Memory B cell (primary cell): ENCODE measurements at regions not wholly inside any gene's neighbourhood (a gene's known extent, or its start where the extent isn't known, plus 50 kb on each side); places are given as distances from the start of the nearest gene placed in this dataset.

Source experiments
- ATAC-seq: fragments of 150-1000 bp; cut with Tn5 transposase; 2 replicates; pipeline ENCODE4 v1.10.0; 2021; ENCODE audit warnings: low read depth, mild to moderate bottlenecking, moderate library complexity
- DNase-seq, 2 donors: peaks; one replicate each; pipeline ENCODE4 v3.0.0; 2022; ENCODE audit warnings: low spot score in 2 of 2
- H3K27ac Mint-ChIP-seq: one replicate; pipeline ENCODE4 v1.8.0; 2022; ENCODE audit warnings: mild to moderate bottlenecking, moderate library complexity, mixed read lengths
- H3K27me3 Mint-ChIP-seq: one replicate; pipeline ENCODE4 v1.8.0; 2022; ENCODE audit warnings: mixed read lengths
- H3K36me3 Mint-ChIP-seq: one replicate; pipeline ENCODE4 v1.8.0; 2022; ENCODE audit warnings: mild to moderate bottlenecking, mixed read lengths
- H3K4me1 Mint-ChIP-seq: one replicate; pipeline ENCODE4 v1.8.0; 2022; ENCODE audit warnings: mixed read lengths
- H3K4me3 Mint-ChIP-seq: one replicate; pipeline ENCODE4 v1.8.0; 2022; ENCODE audit warnings: mild to moderate bottlenecking, moderate library complexity, mixed read lengths
- H3K9me3 Mint-ChIP-seq: one replicate; pipeline ENCODE4 v1.8.0; 2022; ENCODE audit warnings: mixed read lengths

DNA sequence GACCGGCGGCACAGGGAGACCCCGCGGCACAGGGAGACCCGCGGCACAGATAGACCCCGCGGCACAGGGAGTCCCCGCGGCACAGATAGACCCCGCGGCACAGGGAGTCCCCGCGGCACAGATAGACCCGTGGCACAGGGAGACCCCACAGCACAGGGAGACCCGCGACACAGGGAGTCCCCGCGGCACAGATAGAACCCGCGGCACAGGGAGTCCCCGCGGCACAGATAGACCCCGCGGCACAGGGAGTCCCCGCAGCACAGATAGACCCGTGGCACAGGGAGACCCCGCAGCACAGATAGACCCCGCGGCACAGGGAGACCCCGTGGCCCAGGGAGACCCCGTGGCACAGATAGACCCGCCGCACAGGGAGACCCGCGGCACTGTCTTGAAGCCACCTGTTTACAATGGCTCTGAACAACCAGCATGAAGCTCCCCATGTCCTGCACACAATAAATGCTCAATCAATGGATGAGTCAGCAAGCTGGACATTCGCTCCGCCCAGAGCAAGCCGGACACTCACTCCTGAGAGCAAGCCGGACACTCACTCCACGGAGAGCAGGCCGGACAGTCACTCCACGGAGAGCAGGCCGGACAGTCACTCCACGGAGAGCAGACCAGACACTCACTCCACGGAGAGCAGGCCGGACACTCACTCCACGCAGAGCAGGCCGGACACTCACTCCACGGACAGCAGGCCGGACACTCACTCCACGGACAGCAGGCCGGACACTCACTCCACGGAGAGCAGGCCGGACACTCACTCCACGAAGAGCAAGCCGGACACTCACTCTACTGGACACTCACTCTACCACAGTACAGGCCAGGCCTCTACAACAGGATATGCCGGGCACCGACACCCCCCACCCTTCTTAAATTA, 121.9 kb downstream of the RFLNA start:
- no peaks in the 10 kb centered on the region for H3K27me3 Mint-ChIP-seq
- no peaks in the 10 kb centered on the region for H3K4me1 Mint-ChIP-seq
- H3K9me3 Mint-ChIP-seq: no peaks in the 10 kb centered on the region
- DNase-seq (no peak), ATAC-seq (no peak)
- H3K27ac Mint-ChIP-seq: no peak overlapping the region
- H3K36me3 Mint-ChIP-seq: peaks cover 34% of the 10 kb centered on the region
- H3K4me3 Mint-ChIP-seq: no peak overlapping the region

DNA sequence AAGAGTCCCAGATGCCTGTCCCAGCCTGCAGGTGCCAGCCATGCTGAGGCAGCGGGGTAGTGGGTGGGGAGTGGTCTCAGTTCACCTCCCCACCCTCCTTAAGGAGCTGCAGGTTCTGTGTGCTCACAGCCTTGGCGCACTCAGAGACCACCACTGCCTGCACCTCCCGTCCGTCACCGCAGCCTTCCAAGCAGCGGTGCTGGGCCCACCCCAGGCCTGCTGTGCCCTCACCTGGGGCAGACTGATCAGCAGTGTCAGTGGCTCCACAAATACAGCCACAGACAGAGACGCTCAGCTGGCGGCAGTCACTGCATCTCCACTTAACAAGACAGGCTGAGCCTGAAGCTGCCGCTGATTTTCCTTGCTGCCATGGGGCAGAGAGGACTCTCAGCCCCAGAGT, 120.2 kb downstream of the RFLNA start:
- H3K27ac Mint-ChIP-seq: no peak overlapping the region
- no peaks in the 10 kb centered on the region for H3K9me3 Mint-ChIP-seq
- DNase-seq (no peak), ATAC-seq (no peak)
- no peaks in the 10 kb centered on the region for H3K27me3 Mint-ChIP-seq
- no peak overlapping the region for H3K4me3 Mint-ChIP-seq
- H3K4me1 Mint-ChIP-seq: no peaks in the 10 kb centered on the region
- peaks cover 29% of the 10 kb centered on the region for H3K36me3 Mint-ChIP-seq

DNA sequence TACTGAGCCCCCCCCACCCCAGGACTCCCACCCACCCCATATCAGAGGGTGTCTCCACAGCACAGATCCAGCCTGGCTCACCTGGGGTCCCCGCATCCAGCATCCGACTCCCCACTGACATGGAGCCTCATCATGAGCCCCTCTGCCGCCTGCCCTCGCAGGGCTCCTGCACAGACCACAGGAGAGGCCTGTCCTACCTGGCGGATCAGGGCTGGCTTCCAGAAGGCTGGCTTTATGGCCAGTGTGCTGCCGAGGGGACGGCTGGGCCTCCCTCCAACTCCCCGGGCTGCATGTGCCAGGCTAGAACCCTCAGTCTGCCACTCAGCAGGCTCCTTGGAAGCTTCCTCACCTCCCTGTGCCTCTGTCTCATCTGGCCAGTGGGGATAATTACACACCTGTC, 119.0 kb downstream of the RFLNA start:
- Mint-ChIP-seq H3K4me1 (no peaks in the 10 kb centered on the region), H3K9me3 (no peaks in the 10 kb centered on the region), H3K27ac (no peak overlapping the region), H3K27me3 (no peaks in the 10 kb centered on the region), H3K36me3 (peaks cover 22% of the 10 kb centered on the region), H3K4me3 (no peak overlapping the region)
- no peak for ATAC-seq
- no peak for DNase-seq

DNA sequence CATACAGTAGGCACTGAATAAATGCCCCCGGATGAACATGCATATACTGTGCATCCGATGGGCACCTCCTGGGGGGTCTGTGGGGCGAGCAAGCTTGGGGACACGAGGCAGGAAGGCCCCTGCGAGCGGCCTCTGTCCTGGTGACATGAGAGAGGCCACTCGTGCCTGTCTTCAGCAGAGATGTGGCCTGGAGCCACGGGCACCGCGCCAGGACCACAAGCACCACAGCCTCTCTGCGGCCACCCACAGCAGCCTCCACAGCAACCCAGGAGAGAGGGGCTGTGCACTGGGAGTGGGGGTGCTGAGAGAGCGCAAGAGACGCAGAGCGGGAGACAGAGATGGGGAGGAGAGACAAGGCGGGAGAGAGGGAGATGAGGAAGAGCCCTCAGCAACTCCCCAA, 118.5 kb downstream of the RFLNA start:
- no peaks in the 10 kb centered on the region for H3K27me3 Mint-ChIP-seq
- DNase-seq: no peak
- H3K4me1 Mint-ChIP-seq: no peaks in the 10 kb centered on the region
- no peak overlapping the region for H3K27ac Mint-ChIP-seq
- ATAC-seq: no peak
- H3K36me3 Mint-ChIP-seq: peaks cover 19% of the 10 kb centered on the region
- no peak overlapping the region for H3K4me3 Mint-ChIP-seq
- H3K9me3 Mint-ChIP-seq: no peaks in the 10 kb centered on the region

DNA sequence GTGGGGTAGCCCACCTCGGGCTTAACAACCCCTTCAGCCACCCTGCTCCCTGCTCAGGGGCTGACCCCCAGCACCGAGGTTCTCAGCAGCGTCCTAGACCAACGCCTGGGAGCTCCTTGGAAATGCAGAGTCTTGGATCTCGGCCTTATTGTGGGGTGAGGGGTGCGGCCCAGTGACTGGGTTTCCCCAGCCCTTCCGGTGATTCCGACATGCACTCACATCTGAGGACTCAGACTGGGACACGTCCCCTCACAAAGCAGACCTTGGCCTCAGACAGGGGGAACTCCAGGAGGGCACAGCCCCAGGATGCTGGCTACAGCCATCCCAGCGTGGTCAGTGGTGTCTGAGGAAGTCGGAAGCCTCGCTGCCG, 117.7 kb downstream of the RFLNA start:
- Mint-ChIP-seq H3K4me3 (no peak overlapping the region), H3K27me3 (no peaks in the 10 kb centered on the region)
- no peak for ATAC-seq

DNA sequence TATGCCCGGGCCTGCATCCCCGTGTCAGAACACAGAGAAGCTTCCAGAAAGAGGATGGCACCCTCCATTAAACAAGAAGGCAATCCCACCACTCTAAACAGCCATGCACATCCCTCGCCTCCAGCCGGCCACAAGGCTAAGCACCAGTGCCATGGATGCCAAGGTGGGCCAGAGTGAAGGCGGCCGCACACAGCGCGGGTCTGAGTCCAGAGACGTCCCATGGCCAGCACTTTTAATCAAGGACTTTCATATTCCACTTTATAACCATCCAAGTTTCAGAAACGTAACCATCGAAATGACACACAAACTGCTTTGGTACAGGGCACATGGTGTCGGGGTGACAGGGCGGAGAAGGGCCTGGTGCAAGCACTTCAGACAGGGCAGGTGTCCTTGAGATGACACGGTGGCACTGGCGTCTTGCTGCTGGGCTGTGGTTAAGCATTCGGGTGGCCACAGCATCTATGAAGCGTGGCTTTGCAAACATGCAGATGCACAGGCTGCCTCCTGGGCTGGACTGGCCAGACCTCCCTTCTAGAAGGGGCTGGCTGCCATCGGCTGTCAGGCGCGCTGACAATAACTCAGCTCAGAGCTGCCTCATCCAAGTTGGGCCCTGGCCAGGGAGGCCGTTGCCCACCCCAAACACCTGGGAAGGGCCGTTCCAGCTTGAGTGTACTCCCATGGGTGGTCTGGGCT, 117.2 kb downstream of the RFLNA start:
- DNase-seq: no peak
- no peak overlapping the region for H3K4me3 Mint-ChIP-seq
- peaks cover 17% of the 10 kb centered on the region for H3K36me3 Mint-ChIP-seq
- H3K9me3 Mint-ChIP-seq: no peaks in the 10 kb centered on the region
- no peak overlapping the region for H3K27ac Mint-ChIP-seq
- no peak for ATAC-seq
- no peaks in the 10 kb centered on the region for H3K4me1 Mint-ChIP-seq
- no peaks in the 10 kb centered on the region for H3K27me3 Mint-ChIP-seq

More for the DNA sequence above, 117.7 kb downstream of the RFLNA start:
- H3K9me3 Mint-ChIP-seq: no peaks in the 10 kb centered on the region
- no peak overlapping the region for H3K27ac Mint-ChIP-seq
- DNase-seq: no peak
- H3K36me3 Mint-ChIP-seq: peaks cover 19% of the 10 kb centered on the region
- H3K4me1 Mint-ChIP-seq: no peaks in the 10 kb centered on the region

DNA sequence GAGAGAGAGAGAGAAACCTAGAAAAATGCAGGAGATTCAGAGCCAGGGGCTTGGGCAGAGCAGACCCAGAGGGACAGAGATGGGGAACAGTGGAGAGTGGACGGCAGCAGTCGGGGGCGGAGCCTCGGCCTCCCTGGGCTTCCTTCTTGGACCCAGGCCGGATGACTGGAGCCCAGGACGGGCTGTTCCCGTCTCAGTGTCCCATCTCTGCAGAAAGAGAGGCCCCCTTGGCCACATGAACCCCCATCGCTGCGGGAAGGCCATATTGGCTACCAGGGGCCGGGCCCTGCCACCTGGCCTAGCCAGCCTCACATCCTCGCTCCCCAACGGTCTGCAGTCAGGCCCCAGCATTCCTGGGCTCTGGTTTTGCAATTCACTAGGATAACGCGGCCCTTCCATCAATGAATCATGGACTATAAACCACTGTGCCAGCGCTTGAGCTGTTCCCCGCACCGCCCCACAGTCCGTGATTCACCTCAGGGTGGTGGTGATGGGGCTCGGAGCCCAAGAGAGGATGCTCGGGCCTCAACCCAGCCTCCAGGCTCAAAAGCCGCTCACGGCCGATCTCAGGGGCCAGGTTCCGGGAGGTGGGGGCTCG, 116.5 kb downstream of the RFLNA start:
- Mint-ChIP-seq H3K4me1 (no peaks in the 10 kb centered on the region), H3K27me3 (no peaks in the 10 kb centered on the region), H3K27ac (no peak overlapping the region), H3K36me3 (peaks cover 21% of the 10 kb centered on the region), H3K4me3 (no peak overlapping the region), H3K9me3 (no peaks in the 10 kb centered on the region)
- DNase-seq (no peak), ATAC-seq (no peak)

DNA sequence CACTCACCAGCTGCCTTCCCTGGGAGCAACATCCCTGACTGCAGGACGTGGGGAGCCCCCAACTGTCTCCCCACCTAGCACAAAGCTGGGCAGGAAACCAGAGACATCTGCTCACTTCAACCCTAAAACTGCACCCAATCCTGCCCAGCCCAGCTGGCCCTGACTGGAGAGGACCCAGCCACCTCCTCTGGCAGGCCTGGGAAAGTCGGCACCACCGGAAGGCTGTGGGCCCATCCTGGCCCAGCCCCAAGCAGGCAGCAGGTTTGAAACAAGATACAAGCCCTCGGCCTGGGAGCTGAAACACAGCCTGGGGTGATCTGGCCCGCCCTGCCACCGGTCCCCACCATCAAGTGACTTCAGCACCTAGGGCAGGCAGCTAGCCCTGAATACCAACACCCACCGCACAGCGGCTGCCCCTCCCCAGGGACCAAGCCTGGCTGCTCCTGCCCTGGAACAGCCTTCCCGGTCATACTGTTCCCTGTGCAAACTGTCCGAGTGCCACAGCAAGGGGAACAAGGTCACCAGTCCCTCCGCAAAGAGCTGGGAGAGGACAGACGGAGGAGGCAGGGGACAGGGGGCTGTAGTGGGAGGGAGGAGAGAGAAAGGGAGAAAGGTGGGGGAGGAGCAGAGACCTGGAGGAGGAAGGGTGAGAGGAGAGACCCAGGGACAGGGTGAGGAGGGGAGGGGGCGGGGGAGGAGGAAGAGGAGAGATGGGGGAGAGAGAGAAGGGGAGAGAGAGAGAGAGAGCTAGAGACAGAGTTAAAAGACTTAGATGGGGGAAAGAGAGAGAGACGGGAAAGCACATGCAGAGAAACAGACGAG, 115.7 kb downstream of the RFLNA start:
- DNase-seq: no peak
- ATAC-seq: no peak
- Mint-ChIP-seq H3K27me3 (no peaks in the 10 kb centered on the region), H3K36me3 (peaks cover 19% of the 10 kb centered on the region), H3K9me3 (no peaks in the 10 kb centered on the region), H3K4me3 (no peak overlapping the region), H3K4me1 (no peaks in the 10 kb centered on the region), H3K27ac (no peak overlapping the region)

DNA sequence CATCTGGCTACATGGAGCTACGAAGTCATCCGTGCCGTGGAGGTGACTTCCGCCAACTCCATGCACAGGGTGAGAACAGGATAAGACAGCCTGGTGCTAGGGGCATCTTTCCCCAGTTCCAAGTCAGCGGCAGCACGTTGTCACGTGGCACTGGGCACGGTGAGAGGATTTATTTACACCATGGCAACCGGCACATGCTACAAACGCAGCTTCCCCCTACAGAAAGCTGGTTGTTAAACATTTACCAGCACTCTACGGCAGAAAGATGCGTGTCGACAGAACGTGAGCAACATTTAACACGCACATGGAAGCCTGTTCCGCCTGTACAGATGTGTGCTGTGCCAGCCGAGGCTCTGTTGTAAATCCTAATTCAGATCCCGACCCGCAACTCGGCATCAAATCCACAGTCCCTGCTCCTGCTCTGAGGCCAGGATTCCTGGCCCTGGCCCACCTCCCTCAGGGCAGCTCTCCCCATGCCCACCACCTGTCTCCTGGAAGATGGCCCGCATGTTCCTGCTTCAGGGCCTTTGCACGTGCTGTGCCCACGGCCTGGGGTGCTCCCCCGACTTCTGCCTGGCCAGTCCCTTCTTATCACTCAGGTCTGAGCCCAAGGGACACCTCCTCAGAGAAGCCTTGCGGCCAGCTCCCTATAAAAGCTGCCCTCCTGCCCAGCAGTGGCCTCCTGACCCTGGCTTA, 114.1 kb downstream of the RFLNA start:
- ATAC-seq: no peak
- Mint-ChIP-seq H3K4me1 (peaks cover 2% of the 10 kb centered on the region), H3K27ac (peak overlapping the region; percentile 29), H3K27me3 (no peaks in the 10 kb centered on the region), H3K4me3 (no peak overlapping the region), H3K9me3 (no peaks in the 10 kb centered on the region), H3K36me3 (peaks cover 19% of the 10 kb centered on the region)
- no peak for DNase-seq

DNA sequence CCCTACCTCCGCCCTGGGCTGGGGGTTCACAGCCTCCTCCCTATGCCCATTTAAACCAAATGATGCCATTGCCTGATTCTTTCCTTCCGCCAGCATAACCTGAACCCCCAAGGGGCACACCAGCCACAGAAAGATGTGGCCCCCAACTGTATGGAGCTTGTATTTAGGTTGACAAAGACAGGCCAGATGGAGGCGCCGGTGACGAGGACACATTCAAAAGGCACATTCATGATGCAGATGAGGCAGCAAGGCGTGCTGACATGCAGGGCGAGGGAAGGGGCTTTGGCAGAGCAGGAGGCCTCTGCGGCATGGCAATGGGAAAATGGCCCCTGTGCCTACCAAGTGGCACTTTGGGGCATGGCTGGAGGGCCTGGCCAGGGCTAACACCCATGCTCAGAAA, 112.2 kb downstream of the RFLNA start:
- Mint-ChIP-seq H3K4me1 (peaks cover 5% of the 10 kb centered on the region), H3K27me3 (no peaks in the 10 kb centered on the region), H3K27ac (no peak overlapping the region), H3K36me3 (peaks cover 18% of the 10 kb centered on the region), H3K9me3 (no peaks in the 10 kb centered on the region), H3K4me3 (no peak overlapping the region)
- ATAC-seq: no peak
- no peak for DNase-seq

DNA sequence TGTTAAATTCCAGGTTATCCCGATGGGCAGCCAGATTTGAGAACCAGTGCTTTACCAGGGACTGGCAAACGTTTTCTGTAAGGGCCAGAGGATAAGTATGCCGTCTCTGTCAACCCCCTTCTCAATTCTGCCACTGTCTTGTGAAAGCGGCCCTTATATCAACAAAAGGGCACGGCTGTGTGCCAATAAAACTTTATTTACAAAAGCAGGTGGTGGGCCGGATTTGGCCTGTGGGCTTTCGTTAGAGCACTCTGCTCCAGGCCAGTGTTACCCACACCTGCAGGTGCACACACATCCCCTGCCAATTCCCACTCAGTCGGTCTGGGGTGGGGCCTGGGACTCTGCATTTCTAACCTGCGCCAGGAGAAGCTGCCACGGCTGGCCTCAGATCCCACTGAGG, 111.2 kb downstream of the RFLNA start:
- ATAC-seq (no peak), DNase-seq (no peak)
- H3K36me3 Mint-ChIP-seq: peaks cover 18% of the 10 kb centered on the region
- H3K9me3 Mint-ChIP-seq: no peaks in the 10 kb centered on the region
- peaks cover 5% of the 10 kb centered on the region for H3K4me1 Mint-ChIP-seq
- H3K27ac Mint-ChIP-seq: no peak overlapping the region
- H3K27me3 Mint-ChIP-seq: no peaks in the 10 kb centered on the region
- no peak overlapping the region for H3K4me3 Mint-ChIP-seq

DNA sequence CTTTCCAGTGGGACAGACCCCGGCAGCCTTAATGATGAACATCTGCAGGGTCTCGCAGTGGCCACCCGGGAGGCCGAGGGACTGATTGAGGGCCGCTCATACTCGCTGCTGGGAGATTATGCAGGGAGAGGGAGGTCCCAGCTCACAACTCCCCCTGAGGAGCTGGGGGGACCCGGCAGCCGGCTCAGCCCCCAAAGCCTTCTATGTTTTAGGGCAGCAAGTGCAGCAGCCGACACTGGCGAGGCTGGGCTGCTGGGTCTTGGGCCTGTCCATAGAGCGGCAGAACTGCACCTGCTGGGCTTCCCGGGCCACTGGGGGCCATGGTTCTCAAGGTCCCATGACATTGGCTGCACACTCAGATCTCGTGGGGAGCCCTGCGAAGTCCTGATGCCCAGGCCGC, 110.7 kb downstream of the RFLNA start:
- no peak for ATAC-seq
- H3K4me3 Mint-ChIP-seq: no peak overlapping the region
- peaks cover 17% of the 10 kb centered on the region for H3K36me3 Mint-ChIP-seq
- peaks cover 5% of the 10 kb centered on the region for H3K4me1 Mint-ChIP-seq
- H3K9me3 Mint-ChIP-seq: no peaks in the 10 kb centered on the region
- H3K27me3 Mint-ChIP-seq: no peaks in the 10 kb centered on the region
- no peak overlapping the region for H3K27ac Mint-ChIP-seq
- DNase-seq: no peak

DNA sequence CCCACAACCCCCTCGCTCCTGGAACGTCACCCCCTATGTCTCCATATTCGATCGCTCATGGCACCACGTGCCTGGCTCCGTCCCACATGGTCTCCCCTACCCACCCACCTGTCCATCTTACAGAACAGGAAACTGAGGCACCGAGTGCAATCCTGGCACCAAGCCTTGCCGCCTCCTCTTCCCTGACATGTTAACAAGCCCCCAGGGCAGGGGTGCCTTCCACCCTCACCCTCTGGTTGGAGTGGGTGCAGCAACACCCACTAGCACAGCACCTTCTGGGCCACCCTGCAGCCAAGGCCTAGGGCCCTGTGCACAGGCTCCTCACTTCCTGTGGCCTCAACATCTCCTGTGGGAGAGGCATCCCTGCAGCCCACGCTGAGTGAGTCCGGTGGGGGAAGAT, 110.3 kb downstream of the RFLNA start:
- peak overlapping the region; percentile 60 for H3K27ac Mint-ChIP-seq

More for the DNA sequence above, 110.3 kb downstream of the RFLNA start:
- DNase-seq (no peak), ATAC-seq (no peak)
- peaks cover 18% of the 10 kb centered on the region for H3K36me3 Mint-ChIP-seq
- no peaks in the 10 kb centered on the region for H3K9me3 Mint-ChIP-seq
- no peaks in the 10 kb centered on the region for H3K27me3 Mint-ChIP-seq
- peaks cover 6% of the 10 kb centered on the region for H3K4me1 Mint-ChIP-seq
- H3K4me3 Mint-ChIP-seq: no peak overlapping the region
